HepG2 (cell line): ENCODE measurements at regions not wholly inside any gene's neighbourhood (a gene's known extent, or its start where the extent isn't known, plus 50 kb on each side); places are given as distances from the start of the nearest gene placed in this dataset.

Experiments used
- ATF4 ChIP-seq, 2 experiments: fragments of 450-650 bp in 1 of 2; sonication (generic) in 1 of 2; formaldehyde crosslinking; IDR thresholded peaks; 2 replicates each; pipeline versions ENCODE4 v1.5.0 to v1.8.0; 2020 to 2022; ENCODE audit warnings: mild to moderate bottlenecking in 1 of 2, missing genetic modification reagents in 1 of 2
- BCL6 ChIP-seq: IDR thresholded peaks from 2 replicates; pipeline ENCODE4 v1.6.1; 2016; ENCODE audit warnings: missing genetic modification reagents, missing compliant biosample characterization
- BRD4 ChIP-seq: sonication (generic); formaldehyde crosslinking; IDR thresholded peaks from 2 replicates; pipeline ENCODE4 v1.4.0; 2020; ENCODE audit warnings: missing genetic modification reagents
- CBX2 ChIP-seq, 2 experiments: fragments of 200-600 bp in 1 of 2; sonication (generic); formaldehyde crosslinking in 1 of 2; IDR thresholded peaks; 2 replicates each; pipeline versions ENCODE4 v1.7.0 to v1.8.1; 2018 to 2022; ENCODE audit warnings: low read depth in 2 of 2, low read length in 1 of 2, mild to moderate bottlenecking in 1 of 2, missing genetic modification reagents in 1 of 2
- E2F5 ChIP-seq: sonication (generic); formaldehyde crosslinking; conservative IDR thresholded peaks from 2 replicates; pipeline ENCODE4 v1.4.0; 2020; ENCODE audit warnings: missing genetic modification reagents
- ELK4 ChIP-seq: sonication (generic); formaldehyde crosslinking; IDR thresholded peaks from 2 replicates; pipeline ENCODE4 v1.9.0; 2021; ENCODE audit warnings: missing genetic modification reagents, borderline replicate concordance
- ETV6 ChIP-seq: sonication (generic); formaldehyde crosslinking; conservative IDR thresholded peaks from 2 replicates; pipeline ENCODE4 v1.4.0; 2020; ENCODE audit warnings: missing genetic modification reagents
- FOXJ3 ChIP-seq: sonication (generic); formaldehyde crosslinking; IDR thresholded peaks from 2 replicates; pipeline ENCODE4 v1.4.0; 2020; ENCODE audit warnings: missing genetic modification reagents, mild to moderate bottlenecking, borderline replicate concordance
- HES4 ChIP-seq: sonication (generic); formaldehyde crosslinking; IDR thresholded peaks from 2 replicates; pipeline ENCODE4 v1.9.0; 2021; ENCODE audit warnings: mild to moderate bottlenecking, missing genetic modification reagents, borderline replicate concordance
- KMT2B ChIP-seq: IDR thresholded peaks from 2 replicates; pipeline ENCODE4 v1.6.1; 2016; ENCODE audit warnings: missing genetic modification reagents, missing compliant biosample characterization
- MTF2 ChIP-seq: sonication (generic); formaldehyde crosslinking; IDR thresholded peaks from 2 replicates; pipeline ENCODE4 v1.5.0; 2020; ENCODE audit warnings: missing genetic modification reagents, borderline replicate concordance
- NFRKB ChIP-seq: fragments of 450-650 bp; IDR thresholded peaks from 2 replicates; pipeline ENCODE4 v1.6.1; 2017
- PHF21A ChIP-seq: sonication (generic); formaldehyde crosslinking; IDR thresholded peaks from 2 replicates; pipeline ENCODE4 v1.5.0; 2020; ENCODE audit warnings: mild to moderate bottlenecking, missing genetic modification reagents
- RFX1 ChIP-seq: fragments of 450-650 bp; IDR thresholded peaks from 2 replicates; pipeline ENCODE4 v1.6.1; 2017
- SMYD3 ChIP-seq: sonication (generic); formaldehyde crosslinking; IDR thresholded peaks from 2 replicates; pipeline ENCODE4 v1.8.1; 2023; ENCODE audit warnings: mild to moderate bottlenecking, missing genetic modification reagents
- TBX2 ChIP-seq: sonication (generic); formaldehyde crosslinking; IDR thresholded peaks from 2 replicates; pipeline ENCODE4 v1.5.0; 2020; ENCODE audit warnings: missing genetic modification reagents, mild to moderate bottlenecking, borderline replicate concordance
- ZBTB44 ChIP-seq: sonication (generic); formaldehyde crosslinking; IDR thresholded peaks from 2 replicates; pipeline ENCODE4 v1.4.0; 2020; ENCODE audit warnings: missing genetic modification reagents
- ZFP36 ChIP-seq: fragments of 150-350 bp; IDR thresholded peaks from 2 replicates; pipeline ENCODE4 v1.6.1; 2018; ENCODE audit warnings: borderline replicate concordance, low read length, low read depth; ENCODE audit not compliant: partially characterized antibody
- ZKSCAN8 ChIP-seq: IDR thresholded peaks from 2 replicates; pipeline ENCODE4 v1.6.1; 2016; ENCODE audit warnings: borderline replicate concordance, missing genetic modification reagents, missing compliant biosample characterization
- ZNF350 ChIP-seq: sonication (generic); formaldehyde crosslinking; IDR thresholded peaks from 2 replicates; pipeline ENCODE4 v1.4.0; 2020; ENCODE audit warnings: mild to moderate bottlenecking, low read depth, missing genetic modification reagents, borderline replicate concordance
- ZNF44 ChIP-seq: sonication (generic); formaldehyde crosslinking; IDR thresholded peaks from 2 replicates; pipeline ENCODE4 v1.5.1; 2020; ENCODE audit warnings: mild to moderate bottlenecking, missing genetic modification reagents
- ZNF546 ChIP-seq: sonication (generic); formaldehyde crosslinking; conservative IDR thresholded peaks from 2 replicates; pipeline ENCODE4 v1.8.1; 2023; ENCODE audit warnings: mild to moderate bottlenecking, missing genetic modification reagents
- ZNF557 ChIP-seq: sonication (generic); formaldehyde crosslinking; IDR thresholded peaks from 2 replicates; pipeline ENCODE4 v1.4.0; 2020; ENCODE audit warnings: missing genetic modification reagents
- ZNF619 ChIP-seq: sonication (generic); formaldehyde crosslinking; IDR thresholded peaks from 2 replicates; pipeline ENCODE4 v1.4.0; 2020; ENCODE audit warnings: mild to moderate bottlenecking, missing genetic modification reagents
- ZNF629 ChIP-seq: sonication (generic); formaldehyde crosslinking; conservative IDR thresholded peaks from 2 replicates; pipeline ENCODE4 v1.5.0; 2020; ENCODE audit warnings: missing genetic modification reagents
- ZNF839 ChIP-seq: sonication (generic); formaldehyde crosslinking; IDR thresholded peaks from 2 replicates; pipeline ENCODE4 v1.4.0; 2020; ENCODE audit warnings: missing genetic modification reagents, mild to moderate bottlenecking, borderline replicate concordance
- ZSCAN21 ChIP-seq: sonication (generic); formaldehyde crosslinking; IDR thresholded peaks from 2 replicates; pipeline ENCODE4 v1.8.0; 2022; ENCODE audit warnings: mild to moderate bottlenecking, missing genetic modification reagents, moderate library complexity, borderline replicate concordance

- TF ChIP-seq ZNF44 (CRISPR knock-in tag) (0 out of 2 replicates have a peak, but pooled peaks have one; percentile 36), ZFP36 (peak; percentile 12), ZNF619 (no peak), ZNF629 (CRISPR knock-in tag) (peak; percentile 94), BRD4 (no peak), ZBTB44 (CRISPR knock-in tag) (no peak), FOXJ3 (peak; percentile 61; the same call in 1 of the 2 replicates), NFRKB (no peak), KMT2B (CRISPR knock-in tag) (peak; percentile 89), TBX2 (CRISPR knock-in tag) (peak; percentile 69; the same call in 1 of the 2 replicates), PHF21A (CRISPR knock-in tag) (peak; percentile 89), ETV6 (CRISPR knock-in tag) (no peak), HES4 (CRISPR knock-in tag) (no peak), ZNF350 (CRISPR knock-in tag) (peak; percentile 55; the same call in 1 of the 2 replicates), ELK4 (CRISPR knock-in tag) (no peak), ATF4 (CRISPR knock-in tag; IDR thresholded peaks at IDR 0.05) (no peak; a peak in 1 of 4 replicates), ZKSCAN8 (CRISPR knock-in tag) (peak; percentile 90; the same call in 1 of the 2 replicates), MTF2 (CRISPR knock-in tag) (no peak), CBX2 (IDR thresholded peaks at IDR 0.05; ENCODE audit: low read depth, low read length) (no peak), CBX2 (CRISPR knock-in tag; IDR thresholded peaks at IDR 0.05; ENCODE audit: low read depth) (peak; percentile 88; the same call in 1 of the 2 replicates), RFX1 (no peak), E2F5 (no peak), BCL6 (CRISPR knock-in tag) (peak; percentile 76), ZSCAN21 (CRISPR knock-in tag) (peak; percentile 82; the same call in 1 of the 2 replicates), ZNF557 (CRISPR knock-in tag) (0 out of 2 replicates have a peak, but pooled peaks have one; percentile 49), SMYD3 (no peak; the same call in 1 of the 2 replicates), ZNF839 (CRISPR knock-in tag) (no peak), ZNF546 (CRISPR knock-in tag) (no peak)
Measured at GRCh38 chr6:28589234-28589956, 63.7 kb downstream of the GPX5 start (continued).
